Endothelial cell of umbilical vein (primary cell): ENCODE measurements at regions not wholly inside any gene's neighbourhood (a gene's known extent, or its start where the extent isn't known, plus 50 kb on each side); places are given as distances from the start of the nearest gene placed in this dataset.

ENCODE experiments used
- BruUV-seq: library from RNA; stranded (reverse); fragments of 400-500 nt; replicated peaks from 2 replicates; lab custom pipeline; 2021; lab: Mats Ljungman, UMichigan
- CTCF ChIA-PET: fragments of 300-600, 350-600 bp; sonication (Branson Sonifier 250); formaldehyde crosslinking; loops from one replicate; lab custom pipeline; 2021; ENCODE audit warnings: antibody characterized with exemption, inconsistent platforms; lab: Charles Lee
- POLR2A ChIA-PET: fragments of 300-600, 350-600 bp; sonication (Branson Sonifier 250); formaldehyde crosslinking; loops from one replicate; lab custom pipeline; 2021; ENCODE audit warnings: antibody characterized with exemption, inconsistent platforms; lab: Charles Lee
- DNase-seq: peaks from one replicate; pipeline ENCODE4 v3.0.0-alpha.2; 2011; ENCODE audit warnings: low read depth, low spot score
- FAIRE-seq: peaks from 2 replicates; lab custom pipeline; 2011; peaks lifted over from hg19 to GRCh38; lab: Jason Lieb, UNC
- H2AFZ ChIP-seq: 2 replicates; pipeline ENCODE4 v1.6.0; 2012; ENCODE audit warnings: low read depth, low read length, control low read depth, inconsistent platforms
- H3K27ac ChIP-seq: 2 replicates; pipeline ENCODE4 v1.5.1; 2011; ENCODE audit warnings: low read depth, mild to moderate bottlenecking, control low read depth, low read length, moderate library complexity; ENCODE audit not compliant: insufficient read depth
- H3K27me3 ChIP-seq, 2 experiments: 2 replicates each; pipeline versions ENCODE4 v1.6.0 to v1.6.1; 2011; ENCODE audit warnings: low read length in 2 of 2, mixed read lengths in 1 of 2; ENCODE audit not compliant: control insufficient read depth in 2 of 2, insufficient read depth in 2 of 2
- H3K36me3 ChIP-seq, 2 experiments: 2 replicates in 1 of 2; 3 replicates in 1 of 2; pipeline ENCODE4 v1.5.1; 2011; ENCODE audit warnings: low read length in 2 of 2, mild to moderate bottlenecking in 1 of 2, moderate library complexity in 1 of 2; ENCODE audit not compliant: control insufficient read depth in 2 of 2, insufficient read depth in 2 of 2; ENCODE audit errors: extremely low read depth in 1 of 2
- H3K4me1 ChIP-seq: 3 replicates; pipeline ENCODE4 v1.5.1; 2011; ENCODE audit warnings: mild to moderate bottlenecking, low read length; ENCODE audit not compliant: control insufficient read depth, insufficient read depth; ENCODE audit errors: extremely low read depth
- H3K4me2 ChIP-seq: 2 replicates; pipeline ENCODE4 v1.6.1; 2011; ENCODE audit warnings: low read length, control low read depth, mixed read lengths; ENCODE audit not compliant: insufficient read depth
- H3K4me3 ChIP-seq, 3 experiments: fragments of 200-600 bp in 1 of 3; sonication (generic), shearing (Covaris generic) in 1 of 3; replicated peaks in 1 of 3; 2 replicates each; pipeline ENCODE4 v1.5.1; 2011 to 2016; ENCODE audit warnings: control low read depth in 3 of 3, low read length in 3 of 3, mild to moderate bottlenecking in 2 of 3, inconsistent platforms in 1 of 3, low read depth in 1 of 3, moderate library complexity in 1 of 3; ENCODE audit not compliant: insufficient read depth in 1 of 3
- H3K79me2 ChIP-seq: 2 replicates; pipeline ENCODE4 v1.6.0; 2012; ENCODE audit warnings: low read length, inconsistent platforms; ENCODE audit not compliant: control insufficient read depth, insufficient read depth
- H3K9ac ChIP-seq: replicated peaks from 2 replicates; pipeline ENCODE3; 2011; ENCODE audit warnings: low read length, control low read depth; ENCODE audit not compliant: insufficient read depth; ENCODE audit errors: extremely low read depth
- H3K9me1 ChIP-seq: replicated peaks from 3 replicates; pipeline ENCODE4 v1.6.0; 2011; ENCODE audit warnings: mild to moderate bottlenecking, low read length; ENCODE audit not compliant: control insufficient read depth, insufficient read depth; ENCODE audit errors: extremely low read depth
- H3K9me3 ChIP-seq: replicated peaks from 2 replicates; pipeline ENCODE4 v1.5.1; 2012; ENCODE audit warnings: low read length, inconsistent platforms; ENCODE audit not compliant: control insufficient read depth, insufficient read depth
- H4K20me1 ChIP-seq: replicated peaks from 2 replicates; pipeline ENCODE3; 2011; ENCODE audit warnings: mild to moderate bottlenecking, low read length; ENCODE audit not compliant: control insufficient read depth, insufficient read depth; ENCODE audit errors: extremely low read depth
- EZH2 ChIP-seq: IDR thresholded peaks from 2 replicates; pipeline ENCODE4 v1.6.1; 2012; ENCODE audit warnings: borderline replicate concordance, low read depth, mild to moderate bottlenecking, moderate library complexity, low read length, inconsistent platforms; ENCODE audit not compliant: severe bottlenecking
- FOS ChIP-seq: IDR thresholded peaks from 2 replicates; pipeline ENCODE4 v1.6.1; 2011; ENCODE audit warnings: mild to moderate bottlenecking, low read length, moderate library complexity, borderline replicate concordance; ENCODE audit not compliant: insufficient read depth
- GATA2 ChIP-seq: IDR thresholded peaks from 2 replicates; pipeline ENCODE4 v1.7.0; 2011; ENCODE audit warnings: low read depth, mild to moderate bottlenecking, moderate library complexity, mixed read lengths, low read length; ENCODE audit not compliant: insufficient read length, insufficient read depth
- JUN ChIP-seq: IDR thresholded peaks from 2 replicates; pipeline ENCODE4 v1.6.1; 2011; ENCODE audit warnings: borderline replicate concordance, low read depth; ENCODE audit not compliant: insufficient read length, insufficient read depth
- MAX ChIP-seq: IDR thresholded peaks from 2 replicates; pipeline ENCODE4 v1.6.1; 2011; ENCODE audit not compliant: insufficient read depth, insufficient read length
- MYC ChIP-seq: IDR thresholded peaks from one replicate; pipeline ENCODE4 v1.6.1; 2011; ENCODE audit warnings: mild to moderate bottlenecking, low read depth, low read length
- POLR2A ChIP-seq: IDR thresholded peaks from 2 replicates; pipeline ENCODE4 v1.6.1; 2012; ENCODE audit warnings: low read depth, mild to moderate bottlenecking, control low read depth, low read length
- POLR2AphosphoS5 ChIP-seq: IDR thresholded peaks from 2 replicates; pipeline ENCODE4 v1.6.1; 2012; ENCODE audit warnings: low read depth, mild to moderate bottlenecking, control low read depth, low read length, moderate library complexity; ENCODE audit not compliant: insufficient read depth
- dilution Hi-C: fragments of 300-500 bp; cut with MboI; formaldehyde crosslinking; loops from one replicate; pipeline ENCODE4 v1.15.0; 2019; ENCODE audit warnings: low sequenced_read_pairs; ENCODE audit not compliant: extremely low pct_ligation_motif_present
- intact Hi-C: fragments of 100-400 bp; cut with micrococcal nuclease; formaldehyde crosslinking; loops from one replicate; pipeline ENCODE4 v1.10.0; 2022
- TF ChIP-seq, protein P1 (sequence below), 2 donors: IDR thresholded peaks; 1 replicate in 1 of 2; 2 replicates in 1 of 2; pipeline ENCODE4 v1.5.1; 2011; ENCODE audit warnings: low read length in 2 of 2, mild to moderate bottlenecking in 2 of 2, moderate library complexity in 2 of 2, control low read depth in 1 of 2, inconsistent platforms in 1 of 2, low read depth in 1 of 2; ENCODE audit not compliant: insufficient read depth in 1 of 2; ENCODE audit errors: extremely low read depth in 1 of 2

GRCh38 chr12:44929236-44929885 lies 53.2 kb upstream of the NELL2 start:
- peaks cover 3% of the 10 kb centered on the region for H3K4me1 ChIP-seq
- POLR2A ChIA-PET: no interaction called here
- H3K4me2 ChIP-seq: no peak overlapping the region
- no peaks in the 10 kb centered on the region for H3K79me2 ChIP-seq
- H3K9ac ChIP-seq: no peak overlapping the region
- TF ChIP-seq POLR2AphosphoS5: no peak
- no peak for TF ChIP-seq EZH2
- TF ChIP-seq FOS: no peak
- TF ChIP-seq JUN: no peak
- TF ChIP-seq MYC: no peak
- no peak for TF ChIP-seq POLR2A
- no peak for TF ChIP-seq MAX
- TF ChIP-seq, protein P1, sequence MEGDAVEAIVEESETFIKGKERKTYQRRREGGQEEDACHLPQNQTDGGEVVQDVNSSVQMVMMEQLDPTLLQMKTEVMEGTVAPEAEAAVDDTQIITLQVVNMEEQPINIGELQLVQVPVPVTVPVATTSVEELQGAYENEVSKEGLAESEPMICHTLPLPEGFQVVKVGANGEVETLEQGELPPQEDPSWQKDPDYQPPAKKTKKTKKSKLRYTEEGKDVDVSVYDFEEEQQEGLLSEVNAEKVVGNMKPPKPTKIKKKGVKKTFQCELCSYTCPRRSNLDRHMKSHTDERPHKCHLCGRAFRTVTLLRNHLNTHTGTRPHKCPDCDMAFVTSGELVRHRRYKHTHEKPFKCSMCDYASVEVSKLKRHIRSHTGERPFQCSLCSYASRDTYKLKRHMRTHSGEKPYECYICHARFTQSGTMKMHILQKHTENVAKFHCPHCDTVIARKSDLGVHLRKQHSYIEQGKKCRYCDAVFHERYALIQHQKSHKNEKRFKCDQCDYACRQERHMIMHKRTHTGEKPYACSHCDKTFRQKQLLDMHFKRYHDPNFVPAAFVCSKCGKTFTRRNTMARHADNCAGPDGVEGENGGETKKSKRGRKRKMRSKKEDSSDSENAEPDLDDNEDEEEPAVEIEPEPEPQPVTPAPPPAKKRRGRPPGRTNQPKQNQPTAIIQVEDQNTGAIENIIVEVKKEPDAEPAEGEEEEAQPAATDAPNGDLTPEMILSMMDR (IDR thresholded peaks at IDR 0.05; ENCODE audit: extremely low read depth in 1 of 2, insufficient read depth in 1 of 2, low read depth in 1 of 2, low read length in 2 of 2): no peak
- no peak for TF ChIP-seq GATA2
- no peak overlapping the region for H2AFZ ChIP-seq
- H3K27me3 ChIP-seq: no peaks in the 10 kb centered on the region
- dilution Hi-C loops: no loop called here
- no peak for FAIRE-seq
- no peaks in the 10 kb centered on the region for H3K9me3 ChIP-seq
- H3K36me3 ChIP-seq: no peaks in the 10 kb centered on the region
- no peak overlapping the region for H3K4me3 ChIP-seq
- no peaks in the 10 kb centered on the region for H4K20me1 ChIP-seq
- BruUV-seq: no TSS peak
- intact Hi-C loops: no loop called here
- DNase-seq: no peak
- H3K27ac ChIP-seq: no peak overlapping the region
- CTCF ChIA-PET: interaction anchor here (1.2 to 3.6 kb wide), 5 partner anchors 19 to 1485 kb away, joined by 3 to 98 read pairs (median 5); no protein-coding TSS in a partner anchor
- H3K9me1 ChIP-seq: no peaks in the 10 kb centered on the region
